ENCODE measurements at regions not wholly inside any gene's neighbourhood (a gene's known extent, or its start where the extent isn't known, plus 50 kb on each side); places are given as distances from the start of the nearest gene placed in this dataset.

DNA sequence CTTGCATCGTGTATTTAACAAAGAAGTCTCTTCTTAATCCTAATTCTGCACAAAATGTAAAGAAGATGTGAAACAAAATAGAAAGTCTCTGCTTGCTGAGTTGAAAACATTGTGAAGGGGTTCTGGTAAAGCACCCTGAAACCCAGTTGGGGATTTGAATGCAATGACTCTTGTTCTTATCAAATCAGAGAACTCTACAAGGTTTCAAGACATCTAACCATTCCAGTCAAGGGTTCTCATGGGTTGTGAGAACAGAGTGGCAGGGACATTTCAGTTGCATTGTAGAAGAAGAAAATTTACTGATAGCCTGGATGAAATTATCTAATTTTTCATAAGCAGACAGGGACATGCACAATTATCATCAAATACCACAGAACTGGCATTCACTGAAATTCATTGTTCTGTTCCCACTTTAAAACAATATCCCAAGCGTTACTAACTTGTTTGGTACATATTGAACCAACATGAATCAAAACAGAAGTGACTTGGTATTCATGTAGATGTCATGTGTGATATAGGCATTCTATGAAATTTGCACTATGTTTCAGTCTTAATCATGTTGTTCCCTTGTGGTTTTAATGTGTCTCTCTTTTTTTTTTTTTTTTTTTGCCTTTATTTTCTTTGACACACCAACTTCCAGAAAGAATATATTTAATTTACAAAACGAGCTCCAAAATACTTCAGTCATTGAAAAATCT is 563.3 kb downstream of the IRX1 start:
- TF ChIP-seq, protein P1, sequence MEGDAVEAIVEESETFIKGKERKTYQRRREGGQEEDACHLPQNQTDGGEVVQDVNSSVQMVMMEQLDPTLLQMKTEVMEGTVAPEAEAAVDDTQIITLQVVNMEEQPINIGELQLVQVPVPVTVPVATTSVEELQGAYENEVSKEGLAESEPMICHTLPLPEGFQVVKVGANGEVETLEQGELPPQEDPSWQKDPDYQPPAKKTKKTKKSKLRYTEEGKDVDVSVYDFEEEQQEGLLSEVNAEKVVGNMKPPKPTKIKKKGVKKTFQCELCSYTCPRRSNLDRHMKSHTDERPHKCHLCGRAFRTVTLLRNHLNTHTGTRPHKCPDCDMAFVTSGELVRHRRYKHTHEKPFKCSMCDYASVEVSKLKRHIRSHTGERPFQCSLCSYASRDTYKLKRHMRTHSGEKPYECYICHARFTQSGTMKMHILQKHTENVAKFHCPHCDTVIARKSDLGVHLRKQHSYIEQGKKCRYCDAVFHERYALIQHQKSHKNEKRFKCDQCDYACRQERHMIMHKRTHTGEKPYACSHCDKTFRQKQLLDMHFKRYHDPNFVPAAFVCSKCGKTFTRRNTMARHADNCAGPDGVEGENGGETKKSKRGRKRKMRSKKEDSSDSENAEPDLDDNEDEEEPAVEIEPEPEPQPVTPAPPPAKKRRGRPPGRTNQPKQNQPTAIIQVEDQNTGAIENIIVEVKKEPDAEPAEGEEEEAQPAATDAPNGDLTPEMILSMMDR (IDR thresholded peaks at IDR 0.05), result no peak
- no peak for TF ChIP-seq POLR2A (IDR thresholded peaks at IDR 0.05)

All from Peyer's patch (tissue), 4 donors.